PFSK-1 (cell line): ENCODE measurements at regions not wholly inside any gene's neighbourhood (a gene's known extent, or its start where the extent isn't known, plus 50 kb on each side); places are given as distances from the start of the nearest gene placed in this dataset.

Experiments used
- FOXP2 ChIP-seq: optimal IDR thresholded peaks from 2 replicates; pipeline ENCODE3; 2011; ENCODE audit warnings: borderline replicate concordance, control low read depth, inconsistent platforms; ENCODE audit not compliant: insufficient read depth; ENCODE audit errors: extremely low read length, extremely low read depth
- POLR2AphosphoS5 ChIP-seq: IDR thresholded peaks from 2 replicates; pipeline ENCODE4 v1.6.1; 2012; ENCODE audit warnings: low read depth, mild to moderate bottlenecking, control low read depth, low read length, moderate library complexity
- REST ChIP-seq, 2 experiments: IDR thresholded peaks; 2 replicates each; pipeline versions ENCODE4 v1.6.1 to v1.8.0; 2011 to 2012; ENCODE audit warnings: low read depth in 2 of 2, low read length in 2 of 2, control low read depth in 1 of 2, inconsistent platforms in 1 of 2, mild to moderate bottlenecking in 1 of 2, moderate library complexity in 1 of 2; ENCODE audit not compliant: insufficient read depth in 1 of 2
- SIN3A ChIP-seq: IDR thresholded peaks from 2 replicates; pipeline ENCODE4 v1.6.1; 2012; ENCODE audit warnings: mild to moderate bottlenecking, low read length, moderate library complexity, borderline replicate concordance; ENCODE audit not compliant: insufficient read depth
- TAF1 ChIP-seq: IDR thresholded peaks from 2 replicates; pipeline ENCODE4 v1.6.1; 2012; ENCODE audit warnings: low read length, control low read depth, borderline replicate concordance; ENCODE audit not compliant: insufficient read depth

GRCh38 chr21:28783641-28784185, 209.0 kb downstream of the LTN1 start:
- TF ChIP-seq TAF1 (no peak), POLR2AphosphoS5 (no peak), REST (IDR thresholded peaks at IDR 0.05; ENCODE audit: insufficient read depth in 1 of 2, low read depth in 2 of 2, low read length in 2 of 2) (no peak), SIN3A (no peak), FOXP2 (no peak)

DNA sequence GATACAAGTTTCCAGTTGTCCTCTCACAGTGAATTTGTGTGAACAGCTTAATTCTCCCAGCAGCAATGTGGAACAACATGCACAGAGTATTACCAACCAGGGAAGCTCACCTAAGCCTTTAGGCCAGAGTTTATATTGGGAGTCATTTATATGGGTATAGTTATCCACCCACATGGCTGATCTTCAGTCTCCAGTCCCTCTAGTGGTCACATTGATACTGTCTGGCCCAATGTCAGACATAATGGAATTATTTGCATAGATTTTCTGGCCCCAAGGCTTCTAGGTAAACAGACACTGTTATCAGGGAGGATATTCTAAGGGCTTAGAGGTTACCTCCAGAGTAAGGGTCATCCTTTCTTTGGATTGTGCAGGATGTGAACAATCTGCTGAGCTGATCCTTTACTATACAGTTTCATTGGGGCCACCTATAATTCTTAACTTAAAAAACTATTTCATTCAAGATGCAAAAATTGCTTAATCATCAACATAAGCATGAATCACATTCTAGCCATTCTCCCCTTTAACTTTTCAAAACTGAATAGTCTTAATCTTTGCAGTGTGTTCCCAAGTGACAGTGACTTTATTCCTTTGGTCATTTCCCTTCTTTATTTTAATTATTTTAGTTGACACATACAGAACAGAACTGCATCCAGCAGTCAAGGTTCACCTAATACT, 210.9 kb downstream of the LTN1 start:
- TF ChIP-seq SIN3A, result no peak
- TF ChIP-seq POLR2AphosphoS5, result no peak
- TF ChIP-seq TAF1, result no peak
- TF ChIP-seq FOXP2, result no peak
- TF ChIP-seq REST (IDR thresholded peaks at IDR 0.05; ENCODE audit: insufficient read depth in 1 of 2, low read depth in 2 of 2, low read length in 2 of 2), result no peak

GRCh38 chr21:28779914-28780313, 212.8 kb downstream of the LTN1 start:
- TF ChIP-seq SIN3A (no peak), POLR2AphosphoS5 (no peak), REST (IDR thresholded peaks at IDR 0.05; ENCODE audit: insufficient read depth in 1 of 2, low read depth in 2 of 2, low read length in 2 of 2) (no peak), FOXP2 (no peak), TAF1 (no peak)

- TF ChIP-seq FOXP2 (no peak), REST (IDR thresholded peaks at IDR 0.05; ENCODE audit: insufficient read depth in 1 of 2, low read depth in 2 of 2, low read length in 2 of 2) (no peak), TAF1 (no peak), SIN3A (no peak), POLR2AphosphoS5 (no peak)
Observed at GRCh38 chr21:28776251-28776650, 216.4 kb downstream of the LTN1 start.
